ENCODE measurements at regions not wholly inside any gene's neighbourhood (a gene's known extent, or its start where the extent isn't known, plus 50 kb on each side); places are given as distances from the start of the nearest gene placed in this dataset.

DNA sequence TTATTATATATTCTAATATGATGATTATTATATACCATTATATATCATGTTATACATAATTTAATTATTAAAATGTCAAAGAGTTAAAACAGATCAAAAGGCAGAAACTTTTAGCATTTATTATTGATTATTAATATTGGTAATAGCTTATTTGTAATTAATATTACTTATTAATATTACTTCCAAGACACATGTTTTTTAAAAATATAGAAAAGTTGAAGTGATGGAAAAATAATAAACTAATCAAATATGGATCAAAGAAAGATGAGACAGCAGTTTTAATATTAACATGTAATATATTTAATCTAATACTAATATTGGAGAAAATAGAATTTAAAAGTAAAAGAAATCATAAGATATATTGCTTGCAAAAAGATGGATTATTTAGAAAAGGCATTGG is 154.6 kb upstream of the TAB2 start:
- H3K36me3 Mint-ChIP-seq (ENCODE audit: low read depth), result no peaks in the 10 kb centered on the region
- Histone ChIP-seq H3K36me3 (ENCODE audit: insufficient read depth) (no peaks in the 10 kb centered on the region), H3K4me3 (no peak overlapping the region), H3K79me2 (replicated peaks; ENCODE audit: insufficient read depth) (no peaks in the 10 kb centered on the region), H3K4me1 (ENCODE audit: insufficient read depth) (peaks cover 6% of the 10 kb centered on the region), H3K4me2 (no peak overlapping the region), H3K27ac (ENCODE audit: low read depth) (no peak overlapping the region), H4K20me1 (replicated peaks; ENCODE audit: insufficient read depth) (no peaks in the 10 kb centered on the region), H3K9me2 (ENCODE audit: insufficient read depth) (peaks cover 8% of the 10 kb centered on the region; the same call in 1 of the 2 replicates), H3F3A (replicated peaks; ENCODE audit: low read depth) (no peaks in the 10 kb centered on the region), H3K27me3 (ENCODE audit: insufficient read depth) (no peaks in the 10 kb centered on the region), H2AFZ (no peak overlapping the region)
- H3K27ac Mint-ChIP-seq, result no peak overlapping the region
- no peak for TF ChIP-seq POLR2AphosphoS5 (IDR thresholded peaks at IDR 0.05; ENCODE audit: low read depth)
- TF ChIP-seq ZNF114 (CRISPR knock-in tag; IDR thresholded peaks at IDR 0.05), result no peak
- TF ChIP-seq, protein P1, sequence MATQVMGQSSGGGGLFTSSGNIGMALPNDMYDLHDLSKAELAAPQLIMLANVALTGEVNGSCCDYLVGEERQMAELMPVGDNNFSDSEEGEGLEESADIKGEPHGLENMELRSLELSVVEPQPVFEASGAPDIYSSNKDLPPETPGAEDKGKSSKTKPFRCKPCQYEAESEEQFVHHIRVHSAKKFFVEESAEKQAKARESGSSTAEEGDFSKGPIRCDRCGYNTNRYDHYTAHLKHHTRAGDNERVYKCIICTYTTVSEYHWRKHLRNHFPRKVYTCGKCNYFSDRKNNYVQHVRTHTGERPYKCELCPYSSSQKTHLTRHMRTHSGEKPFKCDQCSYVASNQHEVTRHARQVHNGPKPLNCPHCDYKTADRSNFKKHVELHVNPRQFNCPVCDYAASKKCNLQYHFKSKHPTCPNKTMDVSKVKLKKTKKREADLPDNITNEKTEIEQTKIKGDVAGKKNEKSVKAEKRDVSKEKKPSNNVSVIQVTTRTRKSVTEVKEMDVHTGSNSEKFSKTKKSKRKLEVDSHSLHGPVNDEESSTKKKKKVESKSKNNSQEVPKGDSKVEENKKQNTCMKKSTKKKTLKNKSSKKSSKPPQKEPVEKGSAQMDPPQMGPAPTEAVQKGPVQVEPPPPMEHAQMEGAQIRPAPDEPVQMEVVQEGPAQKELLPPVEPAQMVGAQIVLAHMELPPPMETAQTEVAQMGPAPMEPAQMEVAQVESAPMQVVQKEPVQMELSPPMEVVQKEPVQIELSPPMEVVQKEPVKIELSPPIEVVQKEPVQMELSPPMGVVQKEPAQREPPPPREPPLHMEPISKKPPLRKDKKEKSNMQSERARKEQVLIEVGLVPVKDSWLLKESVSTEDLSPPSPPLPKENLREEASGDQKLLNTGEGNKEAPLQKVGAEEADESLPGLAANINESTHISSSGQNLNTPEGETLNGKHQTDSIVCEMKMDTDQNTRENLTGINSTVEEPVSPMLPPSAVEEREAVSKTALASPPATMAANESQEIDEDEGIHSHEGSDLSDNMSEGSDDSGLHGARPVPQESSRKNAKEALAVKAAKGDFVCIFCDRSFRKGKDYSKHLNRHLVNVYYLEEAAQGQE (IDR thresholded peaks at IDR 0.05; ENCODE audit: unreplicated experiment), result no peak
- TF ChIP-seq, protein P2, sequence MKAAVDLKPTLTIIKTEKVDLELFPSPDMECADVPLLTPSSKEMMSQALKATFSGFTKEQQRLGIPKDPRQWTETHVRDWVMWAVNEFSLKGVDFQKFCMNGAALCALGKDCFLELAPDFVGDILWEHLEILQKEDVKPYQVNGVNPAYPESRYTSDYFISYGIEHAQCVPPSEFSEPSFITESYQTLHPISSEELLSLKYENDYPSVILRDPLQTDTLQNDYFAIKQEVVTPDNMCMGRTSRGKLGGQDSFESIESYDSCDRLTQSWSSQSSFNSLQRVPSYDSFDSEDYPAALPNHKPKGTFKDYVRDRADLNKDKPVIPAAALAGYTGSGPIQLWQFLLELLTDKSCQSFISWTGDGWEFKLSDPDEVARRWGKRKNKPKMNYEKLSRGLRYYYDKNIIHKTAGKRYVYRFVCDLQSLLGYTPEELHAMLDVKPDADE (IDR thresholded peaks at IDR 0.05), result no peak
- TF ChIP-seq CREB1 (CRISPR knock-in tag; IDR thresholded peaks at IDR 0.05; ENCODE audit: low read depth), result no peak
- no peak for TF ChIP-seq ZNF331 (CRISPR knock-in tag; IDR thresholded peaks at IDR 0.05; ENCODE audit: low read depth)
- TF ChIP-seq, protein P3, sequence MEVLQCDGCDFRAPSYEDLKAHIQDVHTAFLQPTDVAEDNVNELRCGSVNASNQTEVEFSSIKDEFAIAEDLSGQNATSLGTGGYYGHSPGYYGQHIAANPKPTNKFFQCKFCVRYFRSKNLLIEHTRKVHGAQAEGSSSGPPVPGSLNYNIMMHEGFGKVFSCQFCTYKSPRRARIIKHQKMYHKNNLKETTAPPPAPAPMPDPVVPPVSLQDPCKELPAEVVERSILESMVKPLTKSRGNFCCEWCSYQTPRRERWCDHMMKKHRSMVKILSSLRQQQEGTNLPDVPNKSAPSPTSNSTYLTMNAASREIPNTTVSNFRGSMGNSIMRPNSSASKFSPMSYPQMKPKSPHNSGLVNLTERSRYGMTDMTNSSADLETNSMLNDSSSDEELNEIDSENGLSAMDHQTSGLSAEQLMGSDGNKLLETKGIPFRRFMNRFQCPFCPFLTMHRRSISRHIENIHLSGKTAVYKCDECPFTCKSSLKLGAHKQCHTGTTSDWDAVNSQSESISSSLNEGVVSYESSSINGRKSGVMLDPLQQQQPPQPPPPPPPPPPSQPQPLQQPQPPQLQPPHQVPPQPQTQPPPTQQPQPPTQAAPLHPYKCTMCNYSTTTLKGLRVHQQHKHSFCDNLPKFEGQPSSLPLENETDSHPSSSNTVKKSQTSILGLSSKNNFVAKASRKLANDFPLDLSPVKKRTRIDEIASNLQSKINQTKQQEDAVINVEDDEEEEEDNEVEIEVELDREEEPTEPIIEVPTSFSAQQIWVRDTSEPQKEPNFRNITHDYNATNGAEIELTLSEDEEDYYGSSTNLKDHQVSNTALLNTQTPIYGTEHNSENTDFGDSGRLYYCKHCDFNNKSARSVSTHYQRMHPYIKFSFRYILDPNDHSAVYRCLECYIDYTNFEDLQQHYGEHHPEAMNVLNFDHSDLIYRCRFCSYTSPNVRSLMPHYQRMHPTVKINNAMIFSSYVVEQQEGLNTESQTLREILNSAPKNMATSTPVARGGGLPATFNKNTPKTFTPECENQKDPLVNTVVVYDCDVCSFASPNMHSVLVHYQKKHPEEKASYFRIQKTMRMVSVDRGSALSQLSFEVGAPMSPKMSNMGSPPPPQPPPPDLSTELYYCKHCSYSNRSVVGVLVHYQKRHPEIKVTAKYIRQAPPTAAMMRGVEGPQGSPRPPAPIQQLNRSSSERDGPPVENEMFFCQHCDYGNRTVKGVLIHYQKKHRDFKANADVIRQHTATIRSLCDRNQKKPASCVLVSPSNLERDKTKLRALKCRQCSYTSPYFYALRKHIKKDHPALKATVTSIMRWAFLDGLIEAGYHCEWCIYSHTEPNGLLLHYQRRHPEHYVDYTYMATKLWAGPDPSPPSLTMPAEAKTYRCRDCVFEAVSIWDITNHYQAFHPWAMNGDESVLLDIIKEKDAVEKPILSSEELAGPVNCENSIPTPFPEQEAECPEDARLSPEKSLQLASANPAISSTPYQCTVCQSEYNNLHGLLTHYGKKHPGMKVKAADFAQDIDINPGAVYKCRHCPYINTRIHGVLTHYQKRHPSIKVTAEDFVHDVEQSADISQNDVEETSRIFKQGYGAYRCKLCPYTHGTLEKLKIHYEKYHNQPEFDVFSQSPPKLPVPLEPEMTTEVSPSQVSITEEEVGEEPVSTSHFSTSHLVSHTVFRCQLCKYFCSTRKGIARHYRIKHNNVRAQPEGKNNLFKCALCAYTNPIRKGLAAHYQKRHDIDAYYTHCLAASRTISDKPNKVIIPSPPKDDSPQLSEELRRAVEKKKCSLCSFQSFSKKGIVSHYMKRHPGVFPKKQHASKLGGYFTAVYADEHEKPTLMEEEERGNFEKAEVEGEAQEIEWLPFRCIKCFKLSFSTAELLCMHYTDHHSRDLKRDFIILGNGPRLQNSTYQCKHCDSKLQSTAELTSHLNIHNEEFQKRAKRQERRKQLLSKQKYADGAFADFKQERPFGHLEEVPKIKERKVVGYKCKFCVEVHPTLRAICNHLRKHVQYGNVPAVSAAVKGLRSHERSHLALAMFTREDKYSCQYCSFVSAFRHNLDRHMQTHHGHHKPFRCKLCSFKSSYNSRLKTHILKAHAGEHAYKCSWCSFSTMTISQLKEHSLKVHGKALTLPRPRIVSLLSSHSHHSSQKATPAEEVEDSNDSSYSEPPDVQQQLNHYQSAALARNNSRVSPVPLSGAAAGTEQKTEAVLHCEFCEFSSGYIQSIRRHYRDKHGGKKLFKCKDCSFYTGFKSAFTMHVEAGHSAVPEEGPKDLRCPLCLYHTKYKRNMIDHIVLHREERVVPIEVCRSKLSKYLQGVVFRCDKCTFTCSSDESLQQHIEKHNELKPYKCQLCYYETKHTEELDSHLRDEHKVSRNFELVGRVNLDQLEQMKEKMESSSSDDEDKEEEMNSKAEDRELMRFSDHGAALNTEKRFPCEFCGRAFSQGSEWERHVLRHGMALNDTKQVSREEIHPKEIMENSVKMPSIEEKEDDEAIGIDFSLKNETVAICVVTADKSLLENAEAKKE (CRISPR knock-in tag; IDR thresholded peaks at IDR 0.05), result no peak
- TF ChIP-seq STAT1 (IDR thresholded peaks at IDR 0.05; ENCODE audit: unreplicated experiment), result no peak
- TF ChIP-seq, protein P4, sequence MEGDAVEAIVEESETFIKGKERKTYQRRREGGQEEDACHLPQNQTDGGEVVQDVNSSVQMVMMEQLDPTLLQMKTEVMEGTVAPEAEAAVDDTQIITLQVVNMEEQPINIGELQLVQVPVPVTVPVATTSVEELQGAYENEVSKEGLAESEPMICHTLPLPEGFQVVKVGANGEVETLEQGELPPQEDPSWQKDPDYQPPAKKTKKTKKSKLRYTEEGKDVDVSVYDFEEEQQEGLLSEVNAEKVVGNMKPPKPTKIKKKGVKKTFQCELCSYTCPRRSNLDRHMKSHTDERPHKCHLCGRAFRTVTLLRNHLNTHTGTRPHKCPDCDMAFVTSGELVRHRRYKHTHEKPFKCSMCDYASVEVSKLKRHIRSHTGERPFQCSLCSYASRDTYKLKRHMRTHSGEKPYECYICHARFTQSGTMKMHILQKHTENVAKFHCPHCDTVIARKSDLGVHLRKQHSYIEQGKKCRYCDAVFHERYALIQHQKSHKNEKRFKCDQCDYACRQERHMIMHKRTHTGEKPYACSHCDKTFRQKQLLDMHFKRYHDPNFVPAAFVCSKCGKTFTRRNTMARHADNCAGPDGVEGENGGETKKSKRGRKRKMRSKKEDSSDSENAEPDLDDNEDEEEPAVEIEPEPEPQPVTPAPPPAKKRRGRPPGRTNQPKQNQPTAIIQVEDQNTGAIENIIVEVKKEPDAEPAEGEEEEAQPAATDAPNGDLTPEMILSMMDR (conservative IDR thresholded peaks at IDR 0.05; ENCODE audit: low read depth in 2 of 2), result no peak
- no peak for TF ChIP-seq NANOG (IDR thresholded peaks at IDR 0.05; ENCODE audit: borderline replicate concordance)
- H3K4me1 Mint-ChIP-seq, result peaks cover 9% of the 10 kb centered on the region
- H3K27me3 Mint-ChIP-seq (ENCODE audit: insufficient read depth, low read depth, poor library complexity), result peaks cover 1% of the 10 kb centered on the region
- no peak for ATAC-seq
- H3K9me3 Mint-ChIP-seq, result no peaks in the 10 kb centered on the region
- no peak overlapping the region for H3K4me3 Mint-ChIP-seq
- DNase-seq (ENCODE audit: low spot score), result no peak
